ENCODE measurements at regions not wholly inside any gene's neighbourhood (a gene's known extent, or its start where the extent isn't known, plus 50 kb on each side); places are given as distances from the start of the nearest gene placed in this dataset.

DNA sequence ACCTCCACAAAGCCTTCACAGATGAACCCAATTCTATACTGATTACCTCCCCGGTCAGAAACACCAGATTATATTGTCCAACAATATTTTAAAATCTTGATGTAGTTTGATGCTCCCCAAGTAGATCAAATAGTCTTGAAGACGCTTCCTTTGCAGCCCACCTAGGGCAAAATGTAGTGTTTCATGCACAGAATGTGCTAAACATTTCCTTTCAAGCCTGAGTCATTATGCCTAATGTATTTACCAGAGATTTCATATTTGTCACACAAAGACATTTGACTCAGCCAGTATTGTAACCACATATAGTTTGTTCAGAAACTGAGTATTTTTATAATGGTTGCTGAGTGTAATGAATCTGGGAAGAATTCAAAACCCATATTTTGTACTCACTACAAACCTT, 1396.8 kb downstream of the LRRC4C start:
- no TSS peak for BruUV-seq (replicated peaks)

GRCh38 chr11:40061221-40061620, 1398.2 kb downstream of the LRRC4C start:
- H3K9me3 ChIP-seq (ENCODE audit: low read length): no peaks in the 10 kb centered on the region
- no peak overlapping the region for H3K4me2 ChIP-seq (ENCODE audit: low read length)
- H3K4me3 ChIP-seq (ENCODE audit: low read depth, low read length, poor library complexity, severe bottlenecking): no peak overlapping the region
- no peaks in the 10 kb centered on the region for H3K9me2 ChIP-seq (ENCODE audit: insufficient read depth, low read length)
- POLR2A ChIA-PET: no interaction called here
- no peak overlapping the region for H2AFZ ChIP-seq (ENCODE audit: low read length)
- no peaks in the 10 kb centered on the region for H3K79me2 ChIP-seq (ENCODE audit: insufficient read depth, low read depth, low read length)
- H4K20me1 ChIP-seq (ENCODE audit: insufficient read depth, low read length): no peaks in the 10 kb centered on the region
- TF ChIP-seq EZH2phosphoT487 (IDR thresholded peaks at IDR 0.05; ENCODE audit: borderline replicate concordance, low read depth, low read length) (no peak), CTCF (conservative IDR thresholded peaks at IDR 0.05; ENCODE audit: low read length) (no peak)
- DNase-seq (ENCODE audit: low spot score): no peak
- no peaks in the 10 kb centered on the region for H3K36me3 ChIP-seq (ENCODE audit: insufficient read depth, low read length)
- BruUV-seq (replicated peaks): no TSS peak
- H3K27ac ChIP-seq (ENCODE audit: low read depth, low read length, poor library complexity, severe bottlenecking): no peak overlapping the region
- H3K4me1 ChIP-seq (ENCODE audit: insufficient read depth, low read length, poor library complexity, severe bottlenecking): no peaks in the 10 kb centered on the region
- intact Hi-C loops (cut with micrococcal nuclease; ENCODE audit: unreplicated experiment): no loop called here
- CTCF ChIA-PET (ENCODE audit: unreplicated experiment): no interaction called here

More for the DNA sequence above, 1396.8 kb downstream of the LRRC4C start:
- no peak for TF ChIP-seq CTCF (conservative IDR thresholded peaks at IDR 0.05; ENCODE audit: low read length)
- no peak for TF ChIP-seq EZH2phosphoT487 (IDR thresholded peaks at IDR 0.05; ENCODE audit: borderline replicate concordance, low read depth, low read length)
- Histone ChIP-seq H3K27ac (ENCODE audit: low read depth, low read length, poor library complexity, severe bottlenecking) (no peak overlapping the region), H3K9me3 (ENCODE audit: low read length) (no peaks in the 10 kb centered on the region), H3K9me2 (ENCODE audit: insufficient read depth, low read length) (no peaks in the 10 kb centered on the region), H3K4me1 (ENCODE audit: insufficient read depth, low read length, poor library complexity, severe bottlenecking) (no peaks in the 10 kb centered on the region), H4K20me1 (ENCODE audit: insufficient read depth, low read length) (no peaks in the 10 kb centered on the region), H3K79me2 (ENCODE audit: insufficient read depth, low read depth, low read length) (no peaks in the 10 kb centered on the region), H2AFZ (ENCODE audit: low read length) (no peak overlapping the region), H3K36me3 (ENCODE audit: insufficient read depth, low read length) (no peaks in the 10 kb centered on the region), H3K4me2 (ENCODE audit: low read length) (no peak overlapping the region), H3K4me3 (ENCODE audit: low read depth, low read length, poor library complexity, severe bottlenecking) (no peak overlapping the region)
- ChIA-PET CTCF (ENCODE audit: unreplicated experiment) (no interaction called here), POLR2A (no interaction called here)
- no peak for DNase-seq (ENCODE audit: low spot score)
- intact Hi-C loops (cut with micrococcal nuclease; ENCODE audit: unreplicated experiment): no loop called here

DNA sequence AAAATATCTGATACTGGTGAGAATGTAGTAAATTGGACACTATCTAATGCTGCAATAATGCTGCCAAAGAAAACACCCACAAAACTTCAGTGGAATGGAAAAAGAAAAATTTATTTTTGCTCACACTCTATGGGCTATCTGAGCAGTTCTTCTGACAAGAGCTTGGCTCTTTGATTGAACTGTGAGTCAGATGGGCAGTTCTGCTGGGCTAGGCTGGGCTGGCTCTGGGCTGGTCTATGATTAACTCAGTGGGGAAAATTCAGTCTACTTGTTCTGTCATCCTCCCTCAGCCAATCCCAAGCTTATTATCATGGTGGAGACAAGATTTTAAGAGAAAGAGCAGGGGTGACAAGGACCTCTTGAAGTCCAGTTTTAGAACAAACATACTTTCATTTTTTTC, 1404.8 kb downstream of the LRRC4C start:
- ChIA-PET POLR2A (no interaction called here), CTCF (ENCODE audit: unreplicated experiment) (no interaction called here)
- intact Hi-C loops (cut with micrococcal nuclease; ENCODE audit: unreplicated experiment): no loop called here
- no peaks in the 10 kb centered on the region for H3K9me3 ChIP-seq (ENCODE audit: low read length)
- BruUV-seq (replicated peaks): no TSS peak
- DNase-seq (ENCODE audit: low spot score): no peak
- H3K9me2 ChIP-seq (ENCODE audit: insufficient read depth, low read length): no peaks in the 10 kb centered on the region
- no peaks in the 10 kb centered on the region for H3K4me1 ChIP-seq (ENCODE audit: insufficient read depth, low read length, poor library complexity, severe bottlenecking)
- H3K36me3 ChIP-seq (ENCODE audit: insufficient read depth, low read length): no peaks in the 10 kb centered on the region
- no peaks in the 10 kb centered on the region for H4K20me1 ChIP-seq (ENCODE audit: insufficient read depth, low read length)
- H3K4me2 ChIP-seq (ENCODE audit: low read length): no peak overlapping the region
- TF ChIP-seq EZH2phosphoT487 (IDR thresholded peaks at IDR 0.05; ENCODE audit: borderline replicate concordance, low read depth, low read length) (no peak), CTCF (conservative IDR thresholded peaks at IDR 0.05; ENCODE audit: low read length) (no peak)
- H3K4me3 ChIP-seq (ENCODE audit: low read depth, low read length, poor library complexity, severe bottlenecking): no peak overlapping the region
- H3K79me2 ChIP-seq (ENCODE audit: insufficient read depth, low read depth, low read length): no peaks in the 10 kb centered on the region
- H3K27ac ChIP-seq (ENCODE audit: low read depth, low read length, poor library complexity, severe bottlenecking): no peak overlapping the region
- H2AFZ ChIP-seq (ENCODE audit: low read length): no peak overlapping the region
